Left ventricle myocardium superior (tissue), 1 donor: ENCODE measurements at regions not wholly inside any gene's neighbourhood (a gene's known extent, or its start where the extent isn't known, plus 50 kb on each side); places are given as distances from the start of the nearest gene placed in this dataset.

Experiments used
- ATAC-seq: fragments of 200-7000 bp; cut with Tn5 transposase; one replicate; pipeline ENCODE4 v1.9.1; 2020; ENCODE audit warnings: mild to moderate bottlenecking, moderate library complexity
- DNase-seq: peaks from one replicate; pipeline ENCODE4 v3.0.0-alpha.2; 2020
- intact Hi-C: fragments of 100-400 bp; cut with micrococcal nuclease; formaldehyde crosslinking; loops from one replicate; pipeline ENCODE4 v1.11.0; 2022
- donor health status: DM: no; HTN: yes; CAD: no; lungs with severe emphysema.

GRCh38 chr18:75115514-75115913 lies 93.4 kb downstream of the PTGR3 start:
- DNase-seq (no peak), ATAC-seq (no peak)
- intact Hi-C loops = no loop called here
